ENCODE measurements at regions not wholly inside any gene's neighbourhood (a gene's known extent, or its start where the extent isn't known, plus 50 kb on each side); places are given as distances from the start of the nearest gene placed in this dataset.

GRCh38 chr3:184659797-184660301, 52.0 kb downstream of the MAGEF1 start:
- dilution Hi-C loops (cut with MboI; ENCODE audit: extremely low pct_ligation_motif_present, low sequenced_read_pairs) (no loop called here), intact Hi-C loops (cut with micrococcal nuclease) (no loop called here)
- Histone ChIP-seq H3K4me2 (ENCODE audit: insufficient read depth, low read length) (no peak overlapping the region), H3K27me3 (ENCODE audit: control insufficient read depth in 2 of 2, insufficient read depth in 2 of 2, low read length in 2 of 2) (peaks cover 0 to 2% of the 10 kb centered on the region in 2 experiments), H3K4me3 (replicated peaks in 1 of 3; ENCODE audit: insufficient read depth in 1 of 3, low read depth in 1 of 3, low read length in 3 of 3) (no peak overlapping the region), H3K9ac (replicated peaks; ENCODE audit: extremely low read depth, insufficient read depth, low read length) (no peak overlapping the region), H2AFZ (ENCODE audit: low read depth, low read length) (no peak overlapping the region), H3K9me1 (replicated peaks; ENCODE audit: control insufficient read depth, extremely low read depth, insufficient read depth, low read length) (no peaks in the 10 kb centered on the region), H3K4me1 (ENCODE audit: control insufficient read depth, extremely low read depth, insufficient read depth, low read length) (no peaks in the 10 kb centered on the region), H3K36me3 (ENCODE audit: control insufficient read depth in 2 of 2, extremely low read depth in 1 of 2, insufficient read depth in 2 of 2, low read length in 2 of 2) (no peaks in the 10 kb centered on the region), H3K27ac (ENCODE audit: insufficient read depth, low read depth, low read length) (no peak overlapping the region), H3K9me3 (replicated peaks; ENCODE audit: control insufficient read depth, insufficient read depth, low read length) (no peaks in the 10 kb centered on the region), H3K79me2 (ENCODE audit: control insufficient read depth, insufficient read depth, low read length) (no peaks in the 10 kb centered on the region), H4K20me1 (replicated peaks; ENCODE audit: control insufficient read depth, extremely low read depth, insufficient read depth, low read length) (no peaks in the 10 kb centered on the region)
- BruUV-seq (replicated peaks) = no TSS peak
- TF ChIP-seq CTCF (IDR thresholded peaks at IDR 0.05; ENCODE audit: extremely low read depth in 1 of 2, insufficient read depth in 1 of 2, low read depth in 1 of 2, low read length in 2 of 2) (no peak), POLR2AphosphoS5 (IDR thresholded peaks at IDR 0.05; ENCODE audit: insufficient read depth, low read depth, low read length) (no peak), EZH2 (IDR thresholded peaks at IDR 0.05; ENCODE audit: borderline replicate concordance, low read depth, low read length, severe bottlenecking) (no peak), MYC (IDR thresholded peaks at IDR 0.05; ENCODE audit: low read depth, low read length) (no peak), GATA2 (IDR thresholded peaks at IDR 0.05; ENCODE audit: insufficient read depth, insufficient read length, low read depth, low read length) (no peak), FOS (IDR thresholded peaks at IDR 0.05; ENCODE audit: borderline replicate concordance, insufficient read depth, low read length) (no peak), JUN (IDR thresholded peaks at IDR 0.05; ENCODE audit: borderline replicate concordance, insufficient read depth, insufficient read length, low read depth) (no peak), POLR2A (IDR thresholded peaks at IDR 0.05; ENCODE audit: low read depth, low read length) (no peak)
- TF ChIP-seq, protein P1, sequence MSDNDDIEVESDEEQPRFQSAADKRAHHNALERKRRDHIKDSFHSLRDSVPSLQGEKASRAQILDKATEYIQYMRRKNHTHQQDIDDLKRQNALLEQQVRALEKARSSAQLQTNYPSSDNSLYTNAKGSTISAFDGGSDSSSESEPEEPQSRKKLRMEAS (IDR thresholded peaks at IDR 0.05; ENCODE audit: insufficient read depth, insufficient read length) = no peak
- FAIRE-seq = no peak
- no peak for DNase-seq (ENCODE audit: low read depth, low spot score)
- POLR2A ChIA-PET = no interaction called here
- CTCF ChIA-PET = no interaction called here
